Astrocyte (in vitro differentiated cells and primary cell): ENCODE measurements at regions not wholly inside any gene's neighbourhood (a gene's known extent, or its start where the extent isn't known, plus 50 kb on each side); places are given as distances from the start of the nearest gene placed in this dataset.

Experiments
- EZH2 ChIP-seq: IDR thresholded peaks from 2 replicates; pipeline ENCODE4 v1.6.1; 2012; ENCODE audit warnings: mild to moderate bottlenecking, low read length, inconsistent platforms; ENCODE audit not compliant: insufficient read depth
- TF ChIP-seq, protein P1 (sequence below): IDR thresholded peaks from 2 replicates; pipeline ENCODE4 v1.5.1; 2011; ENCODE audit warnings: low read depth, mild to moderate bottlenecking, inconsistent platforms, low read length, moderate library complexity; ENCODE audit not compliant: insufficient read depth

DNA sequence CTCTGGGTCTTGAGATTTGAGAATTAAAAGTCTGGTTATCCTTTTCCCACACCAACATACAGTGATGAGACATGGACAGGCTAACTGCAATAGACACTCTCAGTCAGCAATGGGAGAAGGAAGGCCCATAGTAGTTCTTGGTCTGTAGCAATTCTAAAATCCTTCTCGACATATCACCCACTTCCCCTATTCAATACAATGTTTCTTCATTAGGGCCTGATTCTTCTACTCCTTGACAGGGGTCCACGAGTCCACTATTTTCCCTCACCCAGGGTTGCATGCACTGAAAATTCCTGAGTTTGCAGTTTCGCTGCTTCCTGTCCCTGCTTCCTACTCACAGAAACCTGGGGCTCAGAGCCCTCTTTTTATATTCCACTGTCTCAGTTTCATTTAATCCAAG lies 402.8 kb downstream of the MAT2B start:
- TF ChIP-seq, protein P1, sequence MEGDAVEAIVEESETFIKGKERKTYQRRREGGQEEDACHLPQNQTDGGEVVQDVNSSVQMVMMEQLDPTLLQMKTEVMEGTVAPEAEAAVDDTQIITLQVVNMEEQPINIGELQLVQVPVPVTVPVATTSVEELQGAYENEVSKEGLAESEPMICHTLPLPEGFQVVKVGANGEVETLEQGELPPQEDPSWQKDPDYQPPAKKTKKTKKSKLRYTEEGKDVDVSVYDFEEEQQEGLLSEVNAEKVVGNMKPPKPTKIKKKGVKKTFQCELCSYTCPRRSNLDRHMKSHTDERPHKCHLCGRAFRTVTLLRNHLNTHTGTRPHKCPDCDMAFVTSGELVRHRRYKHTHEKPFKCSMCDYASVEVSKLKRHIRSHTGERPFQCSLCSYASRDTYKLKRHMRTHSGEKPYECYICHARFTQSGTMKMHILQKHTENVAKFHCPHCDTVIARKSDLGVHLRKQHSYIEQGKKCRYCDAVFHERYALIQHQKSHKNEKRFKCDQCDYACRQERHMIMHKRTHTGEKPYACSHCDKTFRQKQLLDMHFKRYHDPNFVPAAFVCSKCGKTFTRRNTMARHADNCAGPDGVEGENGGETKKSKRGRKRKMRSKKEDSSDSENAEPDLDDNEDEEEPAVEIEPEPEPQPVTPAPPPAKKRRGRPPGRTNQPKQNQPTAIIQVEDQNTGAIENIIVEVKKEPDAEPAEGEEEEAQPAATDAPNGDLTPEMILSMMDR, result no peak
- TF ChIP-seq EZH2, result no peak
